ENCODE measurements at regions not wholly inside any gene's neighbourhood (a gene's known extent, or its start where the extent isn't known, plus 50 kb on each side); places are given as distances from the start of the nearest gene placed in this dataset.

GRCh38 chr18:34158881-34159690 lies 65.6 kb downstream of the NOL4 start (continued):
- TF ChIP-seq ZNF521 (tag by site-specific recombination; IDR thresholded peaks at IDR 0.05) (no peak), ZNF549 (tag by site-specific recombination; IDR thresholded peaks at IDR 0.05) (no peak), SALL2 (tag by site-specific recombination; IDR thresholded peaks at IDR 0.05; ENCODE audit: borderline replicate concordance) (no peak), ZNF776 (tag by site-specific recombination; IDR thresholded peaks at IDR 0.05; ENCODE audit: borderline replicate concordance) (no peak), ZNF529 (tag by site-specific recombination; IDR thresholded peaks at IDR 0.05; ENCODE audit: insufficient replicate concordance) (no peak), ZNF423 (tag by site-specific recombination; IDR thresholded peaks at IDR 0.05) (no peak), ZNF785 (tag by site-specific recombination; IDR thresholded peaks at IDR 0.05) (no peak), ZNF580 (tag by site-specific recombination; IDR thresholded peaks at IDR 0.05) (no peak), ZNF501 (tag by site-specific recombination; IDR thresholded peaks at IDR 0.05) (0 out of 2 replicates have a peak, but pooled peaks have one; percentile 58), ZNF664 (tag by site-specific recombination; IDR thresholded peaks at IDR 0.05) (no peak), KLF7 (tag by site-specific recombination; IDR thresholded peaks at IDR 0.05; ENCODE audit: borderline replicate concordance) (no peak), ZNF146 (tag by site-specific recombination; IDR thresholded peaks at IDR 0.05) (no peak), ZNF645 (tag by site-specific recombination; IDR thresholded peaks at IDR 0.05) (no peak), ZNF239 (tag by site-specific recombination; IDR thresholded peaks at IDR 0.05) (no peak), ZNF324 (tag by site-specific recombination; IDR thresholded peaks at IDR 0.05) (no peak), ZFP37 (tag by site-specific recombination; IDR thresholded peaks at IDR 0.05) (no peak; the same call in 1 of the 2 replicates), BCL6B (tag by site-specific recombination; IDR thresholded peaks at IDR 0.05) (no peak), ZNF26 (tag by site-specific recombination; IDR thresholded peaks at IDR 0.05) (no peak), ZNF138 (tag by site-specific recombination; IDR thresholded peaks at IDR 0.05; ENCODE audit: borderline replicate concordance) (no peak), ZNF211 (tag by site-specific recombination; IDR thresholded peaks at IDR 0.05; ENCODE audit: low read depth) (no peak), HOXA7 (CRISPR knock-in tag; IDR thresholded peaks at IDR 0.05; ENCODE audit: borderline replicate concordance) (no peak), FEZF1 (tag by site-specific recombination; IDR thresholded peaks at IDR 0.05) (no peak), ZNF248 (tag by site-specific recombination; IDR thresholded peaks at IDR 0.05) (no peak), ZBTB6 (tag by site-specific recombination; IDR thresholded peaks at IDR 0.05) (no peak), PATZ1 (tag by site-specific recombination; IDR thresholded peaks at IDR 0.05) (peak; percentile 82), ZBTB7A (tag by site-specific recombination; IDR thresholded peaks at IDR 0.05; ENCODE audit: low read depth) (no peak), ZSCAN16 (tag by site-specific recombination; IDR thresholded peaks at IDR 0.05) (no peak), ZNF16 (tag by site-specific recombination; IDR thresholded peaks at IDR 0.05; ENCODE audit: low read depth) (no peak), ZNF621 (tag by site-specific recombination; IDR thresholded peaks at IDR 0.05) (no peak), ZNF114 (tag by site-specific recombination; IDR thresholded peaks at IDR 0.05) (no peak), ZNF37A (tag by site-specific recombination; IDR thresholded peaks at IDR 0.05) (no peak), ZNF121 (tag by site-specific recombination; IDR thresholded peaks at IDR 0.05) (no peak), ZNF416 (tag by site-specific recombination; IDR thresholded peaks at IDR 0.05) (no peak), ZNF561 (tag by site-specific recombination; IDR thresholded peaks at IDR 0.05; ENCODE audit: borderline replicate concordance) (peak; percentile 62; the same call in 1 of the 2 replicates), IKZF3 (tag by site-specific recombination; IDR thresholded peaks at IDR 0.05) (no peak)

All from HEK293 (cell line).